ENCODE measurements at regions not wholly inside any gene's neighbourhood (a gene's known extent, or its start where the extent isn't known, plus 50 kb on each side); places are given as distances from the start of the nearest gene placed in this dataset.

GRCh38 chr6:80921861-80922460 is 815.5 kb downstream of the BCKDHB start:
- Histone ChIP-seq H3K4me3 (no peak overlapping the region), H3K4me2 (no peak overlapping the region), H3K9me3 (no peaks in the 10 kb centered on the region), H3K27ac (no peak overlapping the region), H3K4me1 (no peaks in the 10 kb centered on the region)
- ATAC-seq (no peak), DNase-seq (ENCODE audit: low read depth in 1 of 2, low spot score in 1 of 2) (no peak), FAIRE-seq (no peak)
- WGBS (ENCODE audit: missing lambda C conversion rate) = 4% methylated on average over 2 of the region's 2 CpGs
- TF ChIP-seq ZSCAN20 (CRISPR knock-in tag; IDR thresholded peaks at IDR 0.05) = no peak
- no peak for TF ChIP-seq RCOR1 (IDR thresholded peaks at IDR 0.05; ENCODE audit: low read depth, low read length)
- no peak for TF ChIP-seq TFCP2L1 (CRISPR knock-in tag; IDR thresholded peaks at IDR 0.05)
- no peak for TF ChIP-seq RARB (CRISPR knock-in tag; IDR thresholded peaks at IDR 0.05)
- TF ChIP-seq POLR2A (IDR thresholded peaks at IDR 0.05; ENCODE audit: low read length) = no peak
- TF ChIP-seq SREBF2 (IDR thresholded peaks at IDR 0.05) = no peak
- no peak for TF ChIP-seq HOXA7 (CRISPR knock-in tag; IDR thresholded peaks at IDR 0.05)
- no peak for TF ChIP-seq JUNB (IDR thresholded peaks at IDR 0.05)
- TF ChIP-seq KDM1A (IDR thresholded peaks at IDR 0.05; ENCODE audit: low read depth) = no peak
- no peak for TF ChIP-seq REST (IDR thresholded peaks at IDR 0.05)
- no peak for TF ChIP-seq RNF2 (IDR thresholded peaks at IDR 0.05; ENCODE audit: borderline replicate concordance, low read depth)
- POLR2A ChIA-PET = no interaction called here
- CTCF ChIA-PET = no interaction called here

- WGBS (ENCODE audit: missing lambda C conversion rate) = 38% methylated on average over 3 of the region's 3 CpGs
- Histone ChIP-seq H3K4me1 (no peaks in the 10 kb centered on the region), H3K9me3 (no peaks in the 10 kb centered on the region), H3K4me2 (no peak overlapping the region), H3K4me3 (no peak overlapping the region), H3K27ac (no peak overlapping the region)
- no peak for TF ChIP-seq JUN (IDR thresholded peaks at IDR 0.05)
- TF ChIP-seq MAX (IDR thresholded peaks at IDR 0.05) = no peak
- TF ChIP-seq ATOH8 (CRISPR knock-in tag; IDR thresholded peaks at IDR 0.05; ENCODE audit: low read depth) = no peak
- TF ChIP-seq CBX2 (IDR thresholded peaks at IDR 0.05; ENCODE audit: borderline replicate concordance, low read depth) = no peak
- TF ChIP-seq CHD4 (IDR thresholded peaks at IDR 0.05; ENCODE audit: borderline replicate concordance) = no peak
- TF ChIP-seq FOXS1 (CRISPR knock-in tag; IDR thresholded peaks at IDR 0.05) = no peak
- no peak for TF ChIP-seq CHD2 (IDR thresholded peaks at IDR 0.05; ENCODE audit: low read length, partially characterized antibody)
- TF ChIP-seq HDAC2 (IDR thresholded peaks at IDR 0.05) = no peak
- no peak for TF ChIP-seq EHMT2 (IDR thresholded peaks at IDR 0.05; ENCODE audit: low read depth)
- TF ChIP-seq HOXB5 (CRISPR knock-in tag; IDR thresholded peaks at IDR 0.05) = no peak
- no peak for TF ChIP-seq BHLHE40 (IDR thresholded peaks at IDR 0.05; ENCODE audit: low read depth, low read length)
- DNase-seq (ENCODE audit: low read depth in 1 of 2, low spot score in 1 of 2) = no peak
- ChIA-PET CTCF (no interaction called here), POLR2A (no interaction called here)
- FAIRE-seq = no peak
- no peak for ATAC-seq
These were observed 801.4 kb downstream of the BCKDHB start for GRCh38 chr6:80907831-80908230.

- Histone ChIP-seq H3K9me3 (no peaks in the 10 kb centered on the region), H3K4me1 (no peaks in the 10 kb centered on the region), H3K27ac (no peak overlapping the region), H3K4me3 (no peak overlapping the region), H3K4me2 (no peak overlapping the region)
- ATAC-seq (no peak), FAIRE-seq (no peak), DNase-seq (ENCODE audit: low read depth in 1 of 2, low spot score in 1 of 2) (no peak)
- POLR2A ChIA-PET = no interaction called here
- CTCF ChIA-PET = no interaction called here
- TF ChIP-seq HOXB13 (CRISPR knock-in tag; IDR thresholded peaks at IDR 0.05; ENCODE audit: low read depth) = no peak
- no peak for TF ChIP-seq RAD21 (conservative IDR thresholded peaks at IDR 0.05 in 1 of 2, IDR thresholded peaks at IDR 0.05 in 1 of 2)
- TF ChIP-seq TFCP2L1 (CRISPR knock-in tag; IDR thresholded peaks at IDR 0.05) = no peak
- TF ChIP-seq FOSB (CRISPR knock-in tag; IDR thresholded peaks at IDR 0.05) = no peak
- no peak for TF ChIP-seq KDM5A (IDR thresholded peaks at IDR 0.05)
- no peak for TF ChIP-seq MAX (IDR thresholded peaks at IDR 0.05)
- no peak for TF ChIP-seq REST (IDR thresholded peaks at IDR 0.05)
- no peak for TF ChIP-seq MAZ (IDR thresholded peaks at IDR 0.05; ENCODE audit: borderline replicate concordance, low read depth, low read length)
These were observed 797.2 kb downstream of the BCKDHB start for GRCh38 chr6:80903711-80904110.
